ENCODE measurements at regions not wholly inside any gene's neighbourhood (a gene's known extent, or its start where the extent isn't known, plus 50 kb on each side); places are given as distances from the start of the nearest gene placed in this dataset.

DNA sequence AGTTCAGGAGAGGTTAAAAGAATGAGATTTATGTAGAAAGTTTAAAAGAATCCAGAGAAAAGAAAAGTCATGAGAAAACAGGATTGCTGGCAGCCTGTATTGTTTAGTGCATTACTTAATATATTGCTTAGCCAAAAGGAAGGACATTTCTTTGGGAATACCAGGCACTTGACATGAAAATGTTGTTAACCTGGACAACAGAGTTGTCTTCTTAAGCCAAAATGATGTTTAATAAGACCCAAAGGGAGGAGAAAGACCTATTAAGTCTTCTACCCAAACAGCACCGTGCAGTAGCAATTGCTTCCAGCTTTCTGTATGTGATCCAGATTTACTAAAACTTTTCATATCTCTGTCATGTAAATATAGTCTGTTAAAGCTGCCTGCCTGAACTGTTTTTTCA is 74.0 kb upstream of the PRLR start:
- TF ChIP-seq POLR2AphosphoS5 (IDR thresholded peaks at IDR 0.05; ENCODE audit: borderline replicate concordance, low read depth, low read length) (no peak), EZH2 (IDR thresholded peaks at IDR 0.05) (no peak)
